Brain microvascular endothelial cell (primary cell): ENCODE measurements at regions not wholly inside any gene's neighbourhood (a gene's known extent, or its start where the extent isn't known, plus 50 kb on each side); places are given as distances from the start of the nearest gene placed in this dataset.
A peak's percentile ranks its signal among the peaks of the same experiment; 100 is the strongest.

ENCODE experiments used
- DNase-seq: peaks from one replicate; pipeline ENCODE4 v3.0.0-alpha.2; 2020
- H3K27ac ChIP-seq: fragments of 250-450 bp; sonication (Bioruptor Pico); 2 replicates; pipeline ENCODE4 v1.5.1; 2020; ENCODE audit warnings: mild to moderate bottlenecking, moderate library complexity
- H3K27me3 ChIP-seq: fragments of 250-450 bp; sonication (Bioruptor Pico); replicated peaks from 2 replicates; pipeline ENCODE4 v1.5.1; 2020; ENCODE audit warnings: mild to moderate bottlenecking
- H3K36me3 ChIP-seq: fragments of 250-450 bp; sonication (Bioruptor Pico); replicated peaks from 2 replicates; pipeline ENCODE4 v1.5.1; 2020; ENCODE audit warnings: mild to moderate bottlenecking
- H3K4me3 ChIP-seq: 2 replicates; pipeline ENCODE4 v1.5.1; 2011; ENCODE audit warnings: low read depth, mild to moderate bottlenecking, control low read depth, low read length, moderate library complexity
- CTCF ChIP-seq: IDR thresholded peaks from 2 replicates; pipeline ENCODE4 v1.5.1; 2011; ENCODE audit warnings: low read depth, mild to moderate bottlenecking, moderate library complexity, low read length, control low read depth, inconsistent platforms; ENCODE audit errors: missing control alignments
- in situ Hi-C: cut with HindIII; loops from 2 replicates; pipeline ENCODE4 v1.10.0; 2017; ENCODE audit warnings: low sequenced_read_pairs, low pct_ligation_motif_present

- H3K4me3 ChIP-seq, result no peak overlapping the region
- peaks cover 28% of the 10 kb centered on the region for H3K27me3 ChIP-seq
Observed at GRCh38 chr17:77734371-77735080, 224.0 kb upstream of the TNRC6C start.

GRCh38 chr17:77735081-77735565, 223.4 kb upstream of the TNRC6C start:
- H3K36me3 ChIP-seq, result no peaks in the 10 kb centered on the region
- H3K4me3 ChIP-seq, result no peak overlapping the region
- in situ Hi-C loops, result no loop called here
- no peak for DNase-seq
- H3K27me3 ChIP-seq, result peaks cover 27% of the 10 kb centered on the region
- no peak for TF ChIP-seq CTCF
- no peak overlapping the region for H3K27ac ChIP-seq

More at GRCh38 chr17:77734371-77735080, 224.0 kb upstream of the TNRC6C start:
- H3K27ac ChIP-seq, result no peak overlapping the region
- no peak for TF ChIP-seq CTCF
- DNase-seq, result peak; percentile 21
- H3K36me3 ChIP-seq, result no peaks in the 10 kb centered on the region
- in situ Hi-C loops, result no loop called here

GRCh38 chr17:77735566-77736198, 222.8 kb upstream of the TNRC6C start:
- Histone ChIP-seq H3K4me3 (no peak overlapping the region), H3K27ac (no peak overlapping the region), H3K36me3 (no peaks in the 10 kb centered on the region), H3K27me3 (peaks cover 27% of the 10 kb centered on the region)
- no peak for TF ChIP-seq CTCF
- in situ Hi-C loops, result no loop called here
- no peak for DNase-seq

- in situ Hi-C loops, result no loop called here
- peaks cover 27% of the 10 kb centered on the region for H3K27me3 ChIP-seq
- no peaks in the 10 kb centered on the region for H3K36me3 ChIP-seq
- no peak for TF ChIP-seq CTCF
- no peak for DNase-seq
- H3K27ac ChIP-seq, result no peak overlapping the region
- H3K4me3 ChIP-seq, result no peak overlapping the region
Observed at GRCh38 chr17:77736199-77736585, 222.3 kb upstream of the TNRC6C start.

- no peaks in the 10 kb centered on the region for H3K36me3 ChIP-seq
- no peak overlapping the region for H3K27ac ChIP-seq
- in situ Hi-C loops, result no loop called here
- H3K27me3 ChIP-seq, result peaks cover 27% of the 10 kb centered on the region
- no peak for TF ChIP-seq CTCF
- no peak overlapping the region for H3K4me3 ChIP-seq
- no peak for DNase-seq
Observed at GRCh38 chr17:77736721-77737120, 221.8 kb upstream of the TNRC6C start.
